IPS-15b (cell line): ENCODE measurements at regions not wholly inside any gene's neighbourhood (a gene's known extent, or its start where the extent isn't known, plus 50 kb on each side); places are given as distances from the start of the nearest gene placed in this dataset.
"Not testable (repeated sequence)": the region's sequence is repeated elsewhere in the genome, so short reads cannot be mapped to it uniquely, and the experiment has no call there.

ENCODE experiments used
- H3K27me3 ChIP-seq: one replicate; pipeline ENCODE4 v1.6.1; 2013; ENCODE audit warnings: low read length; ENCODE audit not compliant: control insufficient read depth, insufficient read depth
- H3K36me3 ChIP-seq: one replicate; pipeline ENCODE4 v1.6.1; 2013; ENCODE audit warnings: low read length; ENCODE audit not compliant: control insufficient read depth, insufficient read depth
- H3K4me1 ChIP-seq: one replicate; pipeline ENCODE4 v1.6.1; 2013; ENCODE audit warnings: mild to moderate bottlenecking, low read length; ENCODE audit not compliant: control insufficient read depth, insufficient read depth
- H3K4me3 ChIP-seq: one replicate; pipeline ENCODE4 v1.5.1; 2013; ENCODE audit warnings: low read depth, low read length
- H3K9ac ChIP-seq: one replicate; pipeline ENCODE4 v1.6.1; 2013; ENCODE audit warnings: low read depth, mild to moderate bottlenecking, low read length
- H3K9me3 ChIP-seq: one replicate; pipeline ENCODE4 v1.6.1; 2013; ENCODE audit warnings: mild to moderate bottlenecking, low read length; ENCODE audit not compliant: control insufficient read depth, insufficient read depth

DNA sequence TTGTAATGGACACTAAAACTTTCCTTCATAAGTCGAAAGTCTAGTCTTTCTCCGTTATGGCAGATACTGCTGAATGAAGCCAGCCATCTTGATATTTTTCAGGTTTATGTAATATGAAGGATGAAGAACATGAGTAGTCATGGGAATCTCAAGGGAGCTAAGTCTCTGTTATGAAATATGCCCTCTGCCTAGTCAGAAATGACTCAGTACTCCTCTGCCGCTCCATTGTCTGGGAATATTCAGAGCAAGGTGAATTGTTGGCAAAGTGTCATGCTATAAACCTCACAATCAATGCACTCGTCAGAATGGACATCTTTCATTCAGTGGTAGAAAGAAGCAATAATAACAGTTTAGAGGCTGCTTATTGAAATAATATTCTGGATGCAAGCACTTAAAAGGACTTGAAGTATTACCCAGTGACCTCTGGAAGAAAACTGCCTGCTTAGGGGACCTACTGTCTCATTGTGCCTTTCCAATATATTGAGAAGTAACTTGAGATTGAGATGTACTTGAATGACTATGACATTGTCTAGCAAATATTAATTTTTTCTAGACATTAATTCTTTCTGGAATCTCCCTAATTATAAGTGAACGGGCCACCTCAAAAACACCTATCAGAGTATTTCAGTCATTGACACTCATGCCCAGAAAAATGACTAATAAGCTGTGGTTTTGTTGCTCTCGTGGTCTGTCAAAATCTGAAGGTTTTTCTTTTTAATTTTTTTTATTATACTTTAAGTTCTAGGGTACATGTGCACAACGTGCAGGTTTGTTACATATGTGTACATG, 1011.5 kb upstream of the ACO1 start:
- no peaks in the 10 kb centered on the region for H3K36me3 ChIP-seq
- no peak overlapping the region for H3K9ac ChIP-seq
- H3K27me3 ChIP-seq: no peaks in the 10 kb centered on the region
- no peak overlapping the region for H3K4me3 ChIP-seq
- H3K9me3 ChIP-seq: no peaks in the 10 kb centered on the region
- H3K4me1 ChIP-seq: no peaks in the 10 kb centered on the region

DNA sequence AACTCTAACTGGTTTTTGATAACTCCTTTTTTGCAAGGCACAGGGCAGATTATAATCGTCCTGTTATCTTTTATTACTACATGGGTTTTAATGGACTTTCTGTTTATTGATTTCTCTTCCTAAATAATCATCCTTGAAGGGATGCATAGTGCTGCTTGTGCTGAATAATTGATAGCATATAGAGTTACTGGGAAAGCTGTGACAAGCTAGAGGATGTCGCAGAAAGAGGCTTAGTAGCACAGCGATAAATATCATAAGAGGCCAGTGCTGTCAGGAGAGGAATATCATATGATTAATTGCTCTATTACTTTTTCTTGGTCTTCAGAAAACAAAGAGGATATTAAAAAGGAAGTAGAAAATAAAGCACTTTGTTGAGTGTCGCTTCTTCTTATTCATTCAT, 1007.1 kb upstream of the ACO1 start:
- H3K4me3 ChIP-seq: no peak overlapping the region
- H3K9ac ChIP-seq: no peak overlapping the region
- H3K36me3 ChIP-seq: no peaks in the 10 kb centered on the region
- H3K9me3 ChIP-seq: no peaks in the 10 kb centered on the region
- H3K4me1 ChIP-seq: no peaks in the 10 kb centered on the region
- H3K27me3 ChIP-seq: no peaks in the 10 kb centered on the region

DNA sequence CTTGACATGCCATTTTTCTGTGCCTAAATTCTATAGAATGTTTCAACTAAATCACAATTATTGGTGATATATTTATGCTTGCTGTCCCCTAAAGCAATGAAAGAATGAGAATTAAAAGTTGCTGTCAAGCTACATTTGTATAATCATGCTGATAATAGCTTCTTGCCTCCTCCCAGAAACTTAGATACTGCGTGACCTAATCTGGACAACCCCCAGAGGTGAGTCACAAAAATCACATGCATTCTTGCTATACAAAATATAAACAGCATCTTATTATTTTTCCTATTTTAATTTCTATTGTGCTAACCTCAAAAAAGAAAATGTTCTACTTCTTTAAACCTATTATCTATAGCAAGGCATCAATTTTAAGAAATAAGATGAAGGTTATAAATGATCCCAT, 995.8 kb upstream of the ACO1 start:
- H3K9ac ChIP-seq: no peak overlapping the region
- H3K4me1 ChIP-seq: no peaks in the 10 kb centered on the region
- H3K36me3 ChIP-seq: no peaks in the 10 kb centered on the region

DNA sequence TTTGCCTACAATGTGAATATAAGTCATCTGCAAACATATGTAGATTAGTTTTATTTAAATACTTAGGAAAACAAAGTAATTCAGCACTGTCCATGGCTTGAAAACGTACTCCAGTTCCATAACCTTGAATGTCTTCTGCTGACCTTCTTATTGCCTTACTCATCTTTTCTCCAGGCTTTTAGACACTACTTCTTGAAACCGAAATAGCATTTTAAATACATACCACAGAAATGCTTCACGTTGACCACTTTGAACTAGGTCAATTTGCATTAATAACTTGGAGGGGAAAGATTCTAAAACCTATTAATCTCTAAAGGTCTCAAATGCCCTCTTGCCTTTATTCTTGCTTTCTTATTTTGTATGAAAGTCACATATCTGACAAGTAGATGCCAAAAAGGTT, 995.4 kb upstream of the ACO1 start:
- Histone ChIP-seq H3K27me3 (no peaks in the 10 kb centered on the region), H3K4me1 (no peaks in the 10 kb centered on the region), H3K36me3 (no peaks in the 10 kb centered on the region), H3K9ac (no peak overlapping the region), H3K9me3 (no peaks in the 10 kb centered on the region), H3K4me3 (no peak overlapping the region)

More for the DNA sequence above, 995.8 kb upstream of the ACO1 start:
- no peaks in the 10 kb centered on the region for H3K9me3 ChIP-seq
- no peak overlapping the region for H3K4me3 ChIP-seq
- H3K27me3 ChIP-seq: no peaks in the 10 kb centered on the region

DNA sequence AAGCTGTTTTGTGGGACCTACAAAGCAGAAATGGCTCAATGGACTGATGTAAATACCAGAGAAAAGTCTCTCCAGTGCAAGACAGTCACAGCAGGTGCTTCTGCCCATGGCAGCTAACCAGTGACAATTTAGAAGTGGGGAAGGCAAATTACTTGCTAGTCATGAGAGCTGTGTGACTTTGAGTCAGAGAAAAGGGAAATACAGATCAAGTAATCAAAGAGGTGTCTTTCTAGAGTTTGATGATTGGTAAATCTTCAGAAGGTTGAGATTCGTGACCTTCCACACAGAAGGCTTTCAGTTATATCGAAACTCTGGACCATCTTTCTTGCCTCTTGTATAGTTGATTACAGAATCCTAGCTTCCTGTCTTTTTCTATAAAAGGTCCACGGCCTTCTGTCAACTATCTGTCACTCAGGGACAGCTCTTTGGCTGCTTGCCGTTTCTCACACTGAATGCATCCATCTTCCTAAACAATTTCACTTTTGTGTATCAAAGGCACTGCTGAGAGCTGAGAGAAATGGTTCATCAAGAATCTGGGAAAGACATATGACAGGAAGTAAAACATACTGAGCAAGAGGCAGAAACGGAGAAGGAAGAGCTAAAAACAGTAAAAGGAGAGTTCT, 993.9 kb upstream of the ACO1 start:
- H3K4me1 ChIP-seq: no peaks in the 10 kb centered on the region

DNA sequence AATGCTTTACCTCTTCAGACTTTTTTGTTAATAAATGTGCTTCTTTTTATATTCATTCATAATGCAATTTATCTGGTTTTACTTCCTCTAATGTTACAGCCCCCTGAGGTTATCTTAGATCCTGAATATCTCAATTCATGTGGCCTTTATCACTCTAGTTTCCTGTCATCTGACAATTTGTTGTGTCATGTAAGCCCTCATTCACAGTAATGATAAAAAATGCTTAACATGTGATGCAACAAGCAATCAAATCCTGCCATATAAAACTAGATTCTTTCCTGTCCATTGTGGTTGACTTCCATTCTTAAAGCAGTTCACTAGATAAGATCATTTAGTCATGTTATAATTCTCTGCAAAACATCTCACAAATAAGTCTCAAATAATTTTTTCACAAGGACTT, 991.2 kb upstream of the ACO1 start:
- Histone ChIP-seq H3K36me3 (no peaks in the 10 kb centered on the region), H3K27me3 (no peaks in the 10 kb centered on the region), H3K9ac (no peak overlapping the region), H3K9me3 (no peaks in the 10 kb centered on the region), H3K4me1 (no peaks in the 10 kb centered on the region), H3K4me3 (no peak overlapping the region)

More for the DNA sequence above, 993.9 kb upstream of the ACO1 start:
- H3K36me3 ChIP-seq: no peaks in the 10 kb centered on the region
- H3K27me3 ChIP-seq: no peaks in the 10 kb centered on the region
- H3K9me3 ChIP-seq: no peaks in the 10 kb centered on the region
- no peak overlapping the region for H3K9ac ChIP-seq
- H3K4me3 ChIP-seq: no peak overlapping the region

DNA sequence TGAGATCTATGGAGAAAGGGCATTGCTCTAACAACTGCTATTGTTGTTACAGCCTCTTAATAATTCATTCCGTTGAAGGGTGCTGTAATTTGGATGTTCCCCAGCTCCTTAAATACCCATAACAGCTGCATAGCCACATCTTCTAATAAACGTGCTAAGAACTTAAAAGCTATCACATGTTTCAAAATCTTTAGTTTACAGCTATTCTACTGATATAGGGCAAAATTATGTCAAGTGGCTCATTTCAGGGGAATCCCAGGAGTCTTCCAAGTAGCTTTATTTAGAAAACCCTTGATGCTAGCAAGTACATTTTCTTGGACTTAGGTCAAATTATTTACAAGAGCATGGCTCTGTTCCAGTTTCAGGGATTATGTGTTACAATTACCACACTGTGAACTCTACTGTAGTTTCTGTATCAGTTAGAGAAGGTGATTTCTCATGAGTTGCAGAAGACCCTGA, 990.4 kb upstream of the ACO1 start:
- no peaks in the 10 kb centered on the region for H3K4me1 ChIP-seq

DNA sequence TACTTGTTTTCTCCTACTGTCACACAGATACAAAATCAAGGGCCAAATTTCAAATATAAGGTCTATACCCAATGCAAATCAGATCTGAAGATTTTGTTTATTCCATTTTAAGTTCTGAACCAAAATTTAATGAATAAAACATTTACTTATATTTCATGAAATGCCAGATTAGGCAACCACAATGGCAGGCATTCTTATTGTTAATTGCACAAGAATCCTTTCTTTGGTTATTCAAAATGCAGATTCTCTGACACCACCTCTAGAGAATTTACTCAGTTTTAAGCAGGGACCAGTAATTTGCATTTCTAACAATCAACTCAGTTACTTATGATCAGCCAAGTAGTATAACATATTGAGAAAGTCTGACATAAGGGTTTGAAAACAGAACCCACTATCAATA, 972.4 kb upstream of the ACO1 start:
- no peak overlapping the region for H3K4me3 ChIP-seq
- H3K9ac ChIP-seq: no peak overlapping the region
- H3K4me1 ChIP-seq: peaks cover 6% of the 10 kb centered on the region
- no peaks in the 10 kb centered on the region for H3K9me3 ChIP-seq
- no peaks in the 10 kb centered on the region for H3K27me3 ChIP-seq
- H3K36me3 ChIP-seq: no peaks in the 10 kb centered on the region

More for the DNA sequence above, 990.4 kb upstream of the ACO1 start:
- no peak overlapping the region for H3K4me3 ChIP-seq
- no peak overlapping the region for H3K9ac ChIP-seq
- H3K9me3 ChIP-seq: no peaks in the 10 kb centered on the region
- no peaks in the 10 kb centered on the region for H3K36me3 ChIP-seq
- no peaks in the 10 kb centered on the region for H3K27me3 ChIP-seq

DNA sequence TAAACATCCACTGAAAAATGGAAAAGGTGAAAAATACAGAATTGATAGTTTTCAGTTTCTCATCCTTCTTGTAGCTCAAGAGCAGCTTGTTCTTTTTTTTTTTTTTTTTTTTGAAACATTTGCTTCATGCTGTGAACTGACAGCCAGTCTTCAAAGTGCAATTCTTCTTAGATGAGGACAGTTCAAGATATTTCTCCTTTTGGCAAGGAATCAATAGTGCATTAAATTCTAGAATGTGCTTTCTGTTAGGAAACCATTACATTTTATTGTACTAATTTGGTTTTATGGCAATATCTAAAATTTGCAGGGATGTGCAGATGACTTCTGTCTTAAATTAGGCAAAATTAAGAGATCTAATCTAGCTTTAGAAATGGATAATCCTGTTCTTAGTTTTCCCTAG, 969.3 kb upstream of the ACO1 start:
- peaks cover 6% of the 10 kb centered on the region for H3K4me1 ChIP-seq
- H3K9ac ChIP-seq: no peak overlapping the region
- no peaks in the 10 kb centered on the region for H3K9me3 ChIP-seq
- H3K4me3 ChIP-seq: no peak overlapping the region
- H3K27me3 ChIP-seq: no peaks in the 10 kb centered on the region
- H3K36me3 ChIP-seq: no peaks in the 10 kb centered on the region

DNA sequence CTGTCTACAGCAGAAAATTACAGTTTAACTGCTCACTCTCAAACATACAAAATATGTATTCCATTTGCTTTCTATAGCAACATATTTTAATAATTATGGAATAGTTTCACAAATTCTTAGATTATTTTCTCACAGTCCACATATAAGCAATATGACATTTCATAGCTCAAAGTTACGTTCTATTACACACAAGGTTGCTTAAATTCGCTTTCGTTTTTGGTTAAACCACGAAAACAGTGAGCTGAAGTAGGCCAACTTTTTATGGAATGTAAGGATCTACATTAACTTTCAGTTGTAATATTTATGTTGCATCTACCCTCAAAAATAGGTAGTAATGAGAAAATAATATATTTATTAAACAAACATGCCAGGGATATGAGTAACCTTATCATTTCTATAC, 966.0 kb upstream of the ACO1 start:
- H3K4me1 ChIP-seq: no peaks in the 10 kb centered on the region
- no peak overlapping the region for H3K4me3 ChIP-seq
- no peaks in the 10 kb centered on the region for H3K9me3 ChIP-seq
- no peaks in the 10 kb centered on the region for H3K27me3 ChIP-seq
- H3K36me3 ChIP-seq: no peaks in the 10 kb centered on the region
- no peak overlapping the region for H3K9ac ChIP-seq

DNA sequence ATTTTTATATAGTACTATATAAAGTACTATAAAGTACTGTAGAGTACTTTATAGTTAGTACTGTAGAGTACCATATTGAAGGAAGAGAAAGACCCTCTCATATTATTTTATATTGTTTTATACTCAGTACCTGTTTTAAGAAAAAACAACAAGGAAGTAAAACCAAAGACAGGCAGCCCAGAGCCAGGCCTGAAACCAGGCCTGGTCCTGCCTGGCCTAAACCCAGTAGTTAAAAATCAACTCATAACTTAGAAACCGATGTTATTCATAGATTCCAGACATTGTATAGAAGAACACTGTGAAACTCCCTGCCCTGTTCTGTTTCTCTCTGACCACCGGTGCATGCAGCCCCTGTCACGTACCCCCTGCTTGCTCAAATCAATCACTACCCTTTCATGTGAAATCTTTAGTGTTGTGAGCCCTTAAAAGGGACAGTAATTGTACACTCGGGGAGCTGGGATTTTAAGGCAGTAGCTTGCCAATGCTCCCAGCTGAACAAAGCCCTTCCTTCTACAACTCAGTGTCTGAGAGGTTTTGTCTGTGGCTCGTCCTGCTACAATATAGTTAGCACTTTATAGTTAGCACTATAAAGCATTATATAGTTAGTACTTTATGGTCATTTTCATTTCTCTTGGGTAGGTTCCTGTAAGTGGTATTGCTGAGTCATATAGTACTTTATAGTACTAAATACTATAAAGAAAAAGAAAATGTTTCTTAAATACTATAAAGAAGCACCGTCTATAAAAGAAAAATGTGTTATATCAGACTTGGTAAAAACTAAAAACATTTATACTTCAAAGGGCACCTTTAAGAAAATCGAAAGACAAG, 940.6 kb upstream of the ACO1 start:
- not testable (repeated sequence) for H3K4me3 ChIP-seq, H3K36me3 ChIP-seq, H3K9ac ChIP-seq, H3K4me1 ChIP-seq, H3K9me3 ChIP-seq, H3K27me3 ChIP-seq
